K562 (cell line): ENCODE measurements at regions not wholly inside any gene's neighbourhood (a gene's known extent, or its start where the extent isn't known, plus 50 kb on each side); places are given as distances from the start of the nearest gene placed in this dataset.

Experiments
- ATAC-seq: fragments of 200-7000 bp; cut with Tn5 transposase; 3 replicates; pipeline ENCODE4 v1.9.1; 2020; ENCODE audit warnings: moderate library complexity
- BruUV-seq: library from RNA; stranded (reverse); fragments of 400-500 nt; replicated peaks from 2 replicates; lab custom pipeline; 2021; lab: Mats Ljungman, UMichigan
- CTCF ChIA-PET: fragments of 300-600 bp; formaldehyde crosslinking; extraction: SDS; loops from one replicate; lab custom pipeline; 2021; ENCODE audit warnings: low intra/inter-chr PET ratio; lab: Yijun Ruan, JAX
- POLR2A ChIA-PET: fragments of 300-600, 350-650 bp; sonication (Branson Sonifier 250); formaldehyde crosslinking; extraction: SDS; loops from one replicate; lab custom pipeline; 2021; ENCODE audit warnings: antibody characterized with exemption, inconsistent platforms; lab: Yijun Ruan, JAX
- DNase-seq, 4 experiments: peaks; one replicate each; pipeline versions ENCODE4 v3.0.0 to v3.0.0-alpha.2; 2011 to 2018; ENCODE audit warnings: low spot score in 3 of 4, mixed read lengths in 3 of 4; ENCODE audit errors: extremely low read depth in 1 of 4
- FAIRE-seq: peaks from 2 replicates; lab custom pipeline; 2011; peaks lifted over from hg19 to GRCh38; lab: Jason Lieb, UNC
- H2AFZ ChIP-seq: 2 replicates; pipeline ENCODE4 v1.6.0; 2011; ENCODE audit warnings: low read depth, low read length, control low read depth, inconsistent platforms
- H3K27ac ChIP-seq: fragments of 200-600 bp; 3 replicates; pipeline ENCODE4 v1.8.0; 2011; ENCODE audit warnings: low read depth, mild to moderate bottlenecking, control low read depth, inconsistent platforms, low read length, moderate library complexity, mixed read lengths; ENCODE audit errors: extremely low read depth
- H3K27me3 ChIP-seq, 2 experiments: fragments of 300-600 bp in 1 of 2; 2 replicates in 1 of 2; 3 replicates in 1 of 2; pipeline versions ENCODE4 v1.6.0 to v1.8.0; 2011; ENCODE audit warnings: inconsistent platforms in 2 of 2, low read length in 2 of 2, mild to moderate bottlenecking in 1 of 2, mixed read lengths in 1 of 2, moderate library complexity in 1 of 2; ENCODE audit not compliant: control insufficient read depth in 2 of 2, insufficient read depth in 2 of 2
- H3K36me3 ChIP-seq: fragments of 300-600 bp; 3 replicates; pipeline ENCODE4 v1.8.0; 2011; ENCODE audit warnings: mild to moderate bottlenecking, low read length, inconsistent platforms; ENCODE audit not compliant: control insufficient read depth, insufficient read depth
- H3K4me1 ChIP-seq, 2 experiments: fragments of 200-600 bp in 1 of 2; replicated peaks in 1 of 2; 2 replicates in 1 of 2; 3 replicates in 1 of 2; pipeline versions ENCODE4 v1.5.1 to v1.8.0; 2011; ENCODE audit warnings: inconsistent platforms in 2 of 2, low read length in 2 of 2, mild to moderate bottlenecking in 1 of 2, mixed read lengths in 1 of 2, moderate library complexity in 1 of 2; ENCODE audit not compliant: control insufficient read depth in 2 of 2, insufficient read depth in 2 of 2
- H3K4me2 ChIP-seq: 2 replicates; pipeline ENCODE4 v1.6.1; 2011; ENCODE audit warnings: low read length, control low read depth, inconsistent platforms, mixed read lengths; ENCODE audit not compliant: insufficient read depth
- H3K4me3 ChIP-seq: fragments of 200-600 bp; sonication (generic), shearing (Covaris generic); 2 replicates; pipeline ENCODE4 v1.5.1; 2016; ENCODE audit warnings: control low read depth, inconsistent platforms
- H3K79me2 ChIP-seq: fragments of 200-600 bp; 3 replicates; pipeline ENCODE4 v1.8.0; 2011; ENCODE audit warnings: low read length, inconsistent platforms; ENCODE audit not compliant: control insufficient read depth, insufficient read depth
- H3K9ac ChIP-seq, 2 experiments: 2 replicates each; pipeline versions ENCODE4 v1.6.0 to v1.6.1; 2011; ENCODE audit warnings: low read depth in 2 of 2, low read length in 2 of 2, control low read depth in 1 of 2, inconsistent platforms in 1 of 2, mild to moderate bottlenecking in 1 of 2, mixed read lengths in 1 of 2; ENCODE audit not compliant: insufficient read depth in 1 of 2
- H3K9me1 ChIP-seq: one replicate; pipeline ENCODE4 v1.6.0; 2011; ENCODE audit warnings: inconsistent platforms, mild to moderate bottlenecking, low read length, moderate library complexity; ENCODE audit not compliant: control insufficient read depth, insufficient read depth
- H3K9me3 ChIP-seq: replicated peaks from 2 replicates; pipeline ENCODE4 v1.5.1; 2011; ENCODE audit warnings: low read depth, low read length, inconsistent platforms; ENCODE audit not compliant: control insufficient read depth, insufficient read depth
- H4K20me1 ChIP-seq: replicated peaks from 2 replicates; pipeline ENCODE4 v1.6.1; 2011; ENCODE audit warnings: low read length, inconsistent platforms, mixed read lengths; ENCODE audit not compliant: control insufficient read depth, insufficient read depth
- C11orf30 ChIP-seq: fragments of 450-650 bp; IDR thresholded peaks from 2 replicates; pipeline ENCODE4 v1.6.1; 2016; ENCODE audit warnings: low read depth, mild to moderate bottlenecking
- CHD1 ChIP-seq: fragments of 200-600 bp; sonication (generic); IDR thresholded peaks from one replicate; pipeline ENCODE4 v1.6.1; 2012; ENCODE audit warnings: mild to moderate bottlenecking, moderate library complexity, low read length, inconsistent platforms
- ELF4 ChIP-seq: fragments of 450-650 bp; formaldehyde crosslinking; IDR thresholded peaks from 2 replicates; pipeline ENCODE4 v1.4.0; 2022; ENCODE audit warnings: missing genetic modification characterization
- FOXK1 ChIP-seq: sonication (generic); formaldehyde crosslinking; IDR thresholded peaks from 2 replicates; pipeline ENCODE4 v1.8.0; 2022; ENCODE audit warnings: missing genetic modification reagents, mild to moderate bottlenecking, borderline replicate concordance
- MYNN ChIP-seq, 2 experiments: sonication (generic); formaldehyde crosslinking in 1 of 2; IDR thresholded peaks; 2 replicates each; pipeline versions ENCODE4 v1.5.0 to v1.6.1; 2016 to 2020; ENCODE audit warnings: antibody characterized with exemption in 1 of 2, missing genetic modification reagents in 1 of 2
- PYGO2 ChIP-seq: fragments of 450-650 bp; IDR thresholded peaks from 2 replicates; pipeline ENCODE4 v1.6.1; 2016; ENCODE audit warnings: mild to moderate bottlenecking, missing genetic modification characterization, moderate library complexity, missing compliant biosample characterization
- TARDBP ChIP-seq: fragments of 450-650 bp; IDR thresholded peaks from 2 replicates; pipeline ENCODE4 v1.6.1; 2016
- TCF7 ChIP-seq: sonication (generic); IDR thresholded peaks from 2 replicates; pipeline ENCODE4 v1.6.1; 2016; ENCODE audit warnings: antibody characterized with exemption, borderline replicate concordance
- ZNF354B ChIP-seq: fragments of 250-450 bp; sonication (Bioruptor Pico); IDR thresholded peaks from 2 replicates; pipeline ENCODE4 v1.4.0; 2020
- ZNF778 ChIP-seq: fragments of 450-650 bp; formaldehyde crosslinking; IDR thresholded peaks from 2 replicates; pipeline ENCODE4 v1.4.0; 2020; ENCODE audit warnings: mild to moderate bottlenecking, moderate library complexity
- WGBS: fragments of 100-300 bp; shearing (Covaris generic); methylation state at CpG from one replicate; pipeline ENCODE4 v1.1.6; 2016; ENCODE audit warnings: low coverage, mixed read lengths; ENCODE audit not compliant: insufficient coverage; ENCODE audit errors: missing lambda C conversion rate; 5-methylcytosine and 5-hydroxymethylcytosine counted together
- in situ Hi-C: fragments of 300-500 bp; cut with MboI; formaldehyde crosslinking; loops from 4 replicates; pipeline ENCODE4 v1.15.0; 2018; ENCODE audit warnings: inconsistent platforms, mixed read lengths
- intact Hi-C: fragments of 100-400 bp; cut with micrococcal nuclease; formaldehyde crosslinking; loops from 2 replicates; pipeline ENCODE4 v1.14.2; 2022
- TF ChIP-seq, protein P1 (sequence below): sonication (generic); formaldehyde crosslinking; IDR thresholded peaks from 2 replicates; pipeline ENCODE4 v1.8.1; 2023; ENCODE audit warnings: mild to moderate bottlenecking, missing genetic modification reagents

DNA sequence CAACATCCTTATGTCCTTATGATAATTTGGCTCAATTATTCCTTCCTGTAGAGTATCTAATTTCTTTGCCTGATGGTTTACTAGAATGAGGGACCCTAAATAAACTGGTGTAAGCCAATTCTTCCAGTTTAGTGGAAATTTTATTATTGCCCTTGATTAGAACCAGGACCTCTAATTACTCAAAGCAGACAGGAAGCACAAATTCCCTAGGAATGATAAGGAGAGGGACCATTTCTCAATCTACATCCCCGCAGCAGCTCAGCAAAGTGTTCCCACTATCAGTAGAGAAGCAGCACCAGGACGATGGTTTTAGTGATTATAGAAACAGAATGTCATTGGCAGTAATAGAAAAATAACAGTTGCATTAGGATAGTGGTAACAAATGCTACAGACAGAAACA lies 97.1 kb downstream of the PLPPR4 start (continued):
- no peak for TF ChIP-seq ELF4 (CRISPR knock-in tag)
- no peak for TF ChIP-seq ZNF354B (CRISPR knock-in tag)
- TF ChIP-seq CHD1 = no peak
- TF ChIP-seq TARDBP = no peak

DNA sequence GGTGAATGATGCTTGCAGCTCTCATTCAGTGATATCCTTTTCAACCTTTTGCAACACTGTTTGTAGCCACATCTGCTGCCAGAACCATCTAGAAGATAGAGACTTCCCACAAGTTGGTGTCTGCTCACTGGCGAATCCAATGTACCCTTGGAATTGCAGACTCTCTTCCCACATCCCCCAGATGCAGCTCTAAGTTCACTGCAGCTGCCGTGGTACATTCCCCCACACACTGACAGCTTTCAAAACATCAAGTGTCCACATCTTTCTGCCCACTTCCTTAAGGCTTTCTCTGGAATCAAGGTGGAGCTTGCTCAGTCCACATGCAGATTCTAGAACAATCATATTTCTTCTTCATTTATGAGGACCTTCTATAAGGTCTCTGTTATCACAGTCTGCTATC lies 99.2 kb downstream of the PLPPR4 start:
- BruUV-seq = no TSS peak
- 0% methylated on average over 2 of the region's 2 CpGs for WGBS
- Histone ChIP-seq H3K9ac (no peak overlapping the region), H3K4me2 (no peak overlapping the region), H3K27me3 (no peaks in the 10 kb centered on the region), H3K9me3 (no peaks in the 10 kb centered on the region), H3K79me2 (no peaks in the 10 kb centered on the region), H3K36me3 (no peaks in the 10 kb centered on the region), H4K20me1 (no peaks in the 10 kb centered on the region), H2AFZ (no peak overlapping the region), H3K27ac (no peak overlapping the region), H3K9me1 (no peaks in the 10 kb centered on the region), H3K4me3 (no peak overlapping the region), H3K4me1 (no peaks in the 10 kb centered on the region)
- intact Hi-C loops = no loop called here
- POLR2A ChIA-PET = interaction anchor here (0.5 to 0.7 kb wide), 2 partner anchors 33 to 149 kb away, joined by 3 read pairs; no protein-coding TSS in a partner anchor
- TF ChIP-seq TCF7 (no peak), FOXK1 (CRISPR knock-in tag) (no peak), MYNN (IDR thresholded peaks at IDR 0.05) (no peak), MYNN (CRISPR knock-in tag; IDR thresholded peaks at IDR 0.05) (no peak), ZNF778 (CRISPR knock-in tag) (no peak), C11orf30 (no peak), PYGO2 (tag) (no peak)
- TF ChIP-seq, protein P1, sequence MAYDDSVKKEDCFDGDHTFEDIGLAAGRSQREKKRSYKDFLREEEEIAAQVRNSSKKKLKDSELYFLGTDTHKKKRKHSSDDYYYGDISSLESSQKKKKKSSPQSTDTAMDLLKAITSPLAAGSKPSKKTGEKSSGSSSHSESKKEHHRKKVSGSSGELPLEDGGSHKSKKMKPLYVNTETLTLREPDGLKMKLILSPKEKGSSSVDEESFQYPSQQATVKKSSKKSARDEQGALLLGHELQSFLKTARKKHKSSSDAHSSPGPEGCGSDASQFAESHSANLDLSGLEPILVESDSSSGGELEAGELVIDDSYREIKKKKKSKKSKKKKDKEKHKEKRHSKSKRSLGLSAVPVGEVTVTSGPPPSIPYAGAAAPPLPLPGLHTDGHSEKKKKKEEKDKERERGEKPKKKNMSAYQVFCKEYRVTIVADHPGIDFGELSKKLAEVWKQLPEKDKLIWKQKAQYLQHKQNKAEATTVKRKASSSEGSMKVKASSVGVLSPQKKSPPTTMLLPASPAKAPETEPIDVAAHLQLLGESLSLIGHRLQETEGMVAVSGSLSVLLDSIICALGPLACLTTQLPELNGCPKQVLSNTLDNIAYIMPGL = no peak
- no peak for DNase-seq
- CTCF ChIA-PET = no interaction called here
- FAIRE-seq = no peak
- no peak for ATAC-seq
- in situ Hi-C loops = no loop called here
